ENCODE measurements at regions not wholly inside any gene's neighbourhood (a gene's known extent, or its start where the extent isn't known, plus 50 kb on each side); places are given as distances from the start of the nearest gene placed in this dataset.
"Not testable (repeated sequence)": the region's sequence is repeated elsewhere in the genome, so short reads cannot be mapped to it uniquely, and the experiment has no call there.

DNA sequence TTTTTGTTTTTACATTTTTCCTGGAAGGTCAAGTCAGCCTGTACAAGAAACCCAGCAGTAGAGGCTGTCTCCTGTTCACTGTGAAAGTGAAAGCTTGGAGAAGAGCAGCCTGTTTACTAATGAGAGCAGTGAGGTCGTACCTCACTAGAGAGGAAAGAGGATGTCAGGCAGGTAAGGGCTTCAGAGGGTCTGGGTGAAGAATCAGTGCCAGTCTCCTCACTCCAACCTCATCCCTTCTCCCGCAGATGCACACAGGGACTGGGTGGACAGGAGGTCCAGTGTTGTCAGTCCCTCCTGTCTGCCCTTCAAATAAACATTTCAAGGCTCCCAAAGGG, 462.5 kb downstream of the KLF5 start:
- TF ChIP-seq ZNF70 (CRISPR knock-in tag; IDR thresholded peaks at IDR 0.05) = no peak
- TF ChIP-seq ARNTL (CRISPR knock-in tag; IDR thresholded peaks at IDR 0.05; ENCODE audit: borderline replicate concordance, low read depth) = no peak
- TF ChIP-seq, protein P1, sequence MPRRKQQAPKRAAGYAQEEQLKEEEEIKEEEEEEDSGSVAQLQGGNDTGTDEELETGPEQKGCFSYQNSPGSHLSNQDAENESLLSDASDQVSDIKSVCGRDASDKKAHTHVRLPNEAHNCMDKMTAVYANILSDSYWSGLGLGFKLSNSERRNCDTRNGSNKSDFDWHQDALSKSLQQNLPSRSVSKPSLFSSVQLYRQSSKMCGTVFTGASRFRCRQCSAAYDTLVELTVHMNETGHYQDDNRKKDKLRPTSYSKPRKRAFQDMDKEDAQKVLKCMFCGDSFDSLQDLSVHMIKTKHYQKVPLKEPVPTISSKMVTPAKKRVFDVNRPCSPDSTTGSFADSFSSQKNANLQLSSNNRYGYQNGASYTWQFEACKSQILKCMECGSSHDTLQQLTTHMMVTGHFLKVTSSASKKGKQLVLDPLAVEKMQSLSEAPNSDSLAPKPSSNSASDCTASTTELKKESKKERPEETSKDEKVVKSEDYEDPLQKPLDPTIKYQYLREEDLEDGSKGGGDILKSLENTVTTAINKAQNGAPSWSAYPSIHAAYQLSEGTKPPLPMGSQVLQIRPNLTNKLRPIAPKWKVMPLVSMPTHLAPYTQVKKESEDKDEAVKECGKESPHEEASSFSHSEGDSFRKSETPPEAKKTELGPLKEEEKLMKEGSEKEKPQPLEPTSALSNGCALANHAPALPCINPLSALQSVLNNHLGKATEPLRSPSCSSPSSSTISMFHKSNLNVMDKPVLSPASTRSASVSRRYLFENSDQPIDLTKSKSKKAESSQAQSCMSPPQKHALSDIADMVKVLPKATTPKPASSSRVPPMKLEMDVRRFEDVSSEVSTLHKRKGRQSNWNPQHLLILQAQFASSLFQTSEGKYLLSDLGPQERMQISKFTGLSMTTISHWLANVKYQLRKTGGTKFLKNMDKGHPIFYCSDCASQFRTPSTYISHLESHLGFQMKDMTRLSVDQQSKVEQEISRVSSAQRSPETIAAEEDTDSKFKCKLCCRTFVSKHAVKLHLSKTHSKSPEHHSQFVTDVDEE (CRISPR knock-in tag; IDR thresholded peaks at IDR 0.05) = no peak
- no peak for TF ChIP-seq ESRRG (CRISPR knock-in tag; IDR thresholded peaks at IDR 0.05)
- no peak for TF ChIP-seq ZFP30 (CRISPR knock-in tag; IDR thresholded peaks at IDR 0.05)
- no peak for TF ChIP-seq SNAI2 (CRISPR knock-in tag; IDR thresholded peaks at IDR 0.05)
- no peak for TF ChIP-seq ZNF8 (CRISPR knock-in tag; IDR thresholded peaks at IDR 0.05)
- TF ChIP-seq, protein P2, sequence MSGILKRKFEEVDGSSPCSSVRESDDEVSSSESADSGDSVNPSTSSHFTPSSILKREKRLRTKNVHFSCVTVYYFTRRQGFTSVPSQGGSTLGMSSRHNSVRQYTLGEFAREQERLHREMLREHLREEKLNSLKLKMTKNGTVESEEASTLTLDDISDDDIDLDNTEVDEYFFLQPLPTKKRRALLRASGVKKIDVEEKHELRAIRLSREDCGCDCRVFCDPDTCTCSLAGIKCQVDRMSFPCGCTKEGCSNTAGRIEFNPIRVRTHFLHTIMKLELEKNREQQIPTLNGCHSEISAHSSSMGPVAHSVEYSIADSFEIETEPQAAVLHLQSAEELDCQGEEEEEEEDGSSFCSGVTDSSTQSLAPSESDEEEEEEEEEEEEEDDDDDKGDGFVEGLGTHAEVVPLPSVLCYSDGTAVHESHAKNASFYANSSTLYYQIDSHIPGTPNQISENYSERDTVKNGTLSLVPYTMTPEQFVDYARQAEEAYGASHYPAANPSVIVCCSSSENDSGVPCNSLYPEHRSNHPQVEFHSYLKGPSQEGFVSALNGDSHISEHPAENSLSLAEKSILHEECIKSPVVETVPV (CRISPR knock-in tag; IDR thresholded peaks at IDR 0.05) = no peak
- TF ChIP-seq ISL1 (CRISPR knock-in tag; IDR thresholded peaks at IDR 0.05) = no peak
- TF ChIP-seq, protein P3, sequence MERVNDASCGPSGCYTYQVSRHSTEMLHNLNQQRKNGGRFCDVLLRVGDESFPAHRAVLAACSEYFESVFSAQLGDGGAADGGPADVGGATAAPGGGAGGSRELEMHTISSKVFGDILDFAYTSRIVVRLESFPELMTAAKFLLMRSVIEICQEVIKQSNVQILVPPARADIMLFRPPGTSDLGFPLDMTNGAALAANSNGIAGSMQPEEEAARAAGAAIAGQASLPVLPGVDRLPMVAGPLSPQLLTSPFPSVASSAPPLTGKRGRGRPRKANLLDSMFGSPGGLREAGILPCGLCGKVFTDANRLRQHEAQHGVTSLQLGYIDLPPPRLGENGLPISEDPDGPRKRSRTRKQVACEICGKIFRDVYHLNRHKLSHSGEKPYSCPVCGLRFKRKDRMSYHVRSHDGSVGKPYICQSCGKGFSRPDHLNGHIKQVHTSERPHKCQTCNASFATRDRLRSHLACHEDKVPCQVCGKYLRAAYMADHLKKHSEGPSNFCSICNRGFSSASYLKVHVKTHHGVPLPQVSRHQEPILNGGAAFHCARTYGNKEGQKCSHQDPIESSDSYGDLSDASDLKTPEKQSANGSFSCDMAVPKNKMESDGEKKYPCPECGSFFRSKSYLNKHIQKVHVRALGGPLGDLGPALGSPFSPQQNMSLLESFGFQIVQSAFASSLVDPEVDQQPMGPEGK (CRISPR knock-in tag; IDR thresholded peaks at IDR 0.05; ENCODE audit: borderline replicate concordance) = no peak
- TF ChIP-seq ZFP3 (CRISPR knock-in tag; IDR thresholded peaks at IDR 0.05) = no peak
- peak; percentile 63 for ATAC-seq

DNA sequence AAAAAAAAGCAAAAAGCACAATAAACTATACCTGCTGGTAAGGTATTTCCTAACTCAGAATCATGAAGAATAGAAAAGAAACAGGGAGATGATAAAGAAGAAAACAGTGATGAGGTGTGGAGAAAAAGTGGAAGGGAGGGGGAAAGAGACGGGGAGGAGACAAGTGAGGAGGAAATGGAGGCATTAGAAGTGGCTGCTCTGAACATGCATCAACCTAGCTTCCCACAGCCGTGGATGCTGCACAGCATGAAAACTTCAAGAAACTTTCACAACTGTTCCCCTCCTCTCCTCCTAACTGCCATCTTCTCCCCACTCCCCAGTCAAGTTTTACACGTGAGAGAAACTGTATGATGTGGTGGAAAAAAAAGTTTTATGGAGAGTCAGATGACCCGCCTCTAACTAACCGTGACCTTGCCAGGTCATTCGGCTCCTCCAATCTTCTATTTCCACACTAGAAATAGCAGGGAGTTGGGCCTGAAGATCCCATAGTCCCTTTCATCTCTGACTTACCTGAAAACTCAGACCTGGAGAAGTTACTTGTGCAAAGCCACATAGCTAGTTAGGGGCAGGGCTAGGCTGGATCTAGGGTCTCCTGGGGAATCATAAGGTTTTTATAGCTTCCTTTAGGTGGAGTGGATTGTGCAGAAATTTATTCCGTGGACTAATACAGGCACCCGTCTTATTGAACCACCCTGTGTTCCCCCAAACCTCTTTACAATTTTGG, 461.9 kb downstream of the KLF5 start:
- TF ChIP-seq ZNF8 (CRISPR knock-in tag; IDR thresholded peaks at IDR 0.05) (no peak), ESRRG (CRISPR knock-in tag; IDR thresholded peaks at IDR 0.05) (no peak), CSDC2 (CRISPR knock-in tag; IDR thresholded peaks at IDR 0.05) (no peak), ZNF70 (CRISPR knock-in tag; IDR thresholded peaks at IDR 0.05) (no peak), TCF4 (CRISPR knock-in tag; IDR thresholded peaks at IDR 0.05; ENCODE audit: borderline replicate concordance) (no peak), PPARA (CRISPR knock-in tag; IDR thresholded peaks at IDR 0.05; ENCODE audit: borderline replicate concordance) (no peak), ZFP3 (CRISPR knock-in tag; IDR thresholded peaks at IDR 0.05) (no peak), GLIS3 (CRISPR knock-in tag; IDR thresholded peaks at IDR 0.05) (no peak), ISL1 (CRISPR knock-in tag; IDR thresholded peaks at IDR 0.05) (no peak), TOX (CRISPR knock-in tag; IDR thresholded peaks at IDR 0.05; ENCODE audit: borderline replicate concordance) (no peak)
- TF ChIP-seq, protein P3 (CRISPR knock-in tag; IDR thresholded peaks at IDR 0.05; ENCODE audit: borderline replicate concordance) = no peak
- TF ChIP-seq, protein P1 (CRISPR knock-in tag; IDR thresholded peaks at IDR 0.05) = no peak
- TF ChIP-seq, protein P4, sequence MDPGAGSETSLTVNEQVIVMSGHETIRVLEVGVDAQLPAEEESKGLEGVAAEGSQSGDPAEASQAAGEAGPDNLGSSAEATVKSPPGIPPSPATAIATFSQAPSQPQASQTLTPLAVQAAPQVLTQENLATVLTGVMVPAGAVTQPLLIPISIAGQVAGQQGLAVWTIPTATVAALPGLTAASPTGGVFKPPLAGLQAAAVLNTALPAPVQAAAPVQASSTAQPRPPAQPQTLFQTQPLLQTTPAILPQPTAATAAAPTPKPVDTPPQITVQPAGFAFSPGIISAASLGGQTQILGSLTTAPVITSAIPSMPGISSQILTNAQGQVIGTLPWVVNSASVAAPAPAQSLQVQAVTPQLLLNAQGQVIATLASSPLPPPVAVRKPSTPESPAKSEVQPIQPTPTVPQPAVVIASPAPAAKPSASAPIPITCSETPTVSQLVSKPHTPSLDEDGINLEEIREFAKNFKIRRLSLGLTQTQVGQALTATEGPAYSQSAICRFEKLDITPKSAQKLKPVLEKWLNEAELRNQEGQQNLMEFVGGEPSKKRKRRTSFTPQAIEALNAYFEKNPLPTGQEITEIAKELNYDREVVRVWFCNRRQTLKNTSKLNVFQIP (CRISPR knock-in tag; IDR thresholded peaks at IDR 0.05; ENCODE audit: borderline replicate concordance, low read depth) = no peak
- ATAC-seq = no peak; the same call in 2 of the 3 replicates

DNA sequence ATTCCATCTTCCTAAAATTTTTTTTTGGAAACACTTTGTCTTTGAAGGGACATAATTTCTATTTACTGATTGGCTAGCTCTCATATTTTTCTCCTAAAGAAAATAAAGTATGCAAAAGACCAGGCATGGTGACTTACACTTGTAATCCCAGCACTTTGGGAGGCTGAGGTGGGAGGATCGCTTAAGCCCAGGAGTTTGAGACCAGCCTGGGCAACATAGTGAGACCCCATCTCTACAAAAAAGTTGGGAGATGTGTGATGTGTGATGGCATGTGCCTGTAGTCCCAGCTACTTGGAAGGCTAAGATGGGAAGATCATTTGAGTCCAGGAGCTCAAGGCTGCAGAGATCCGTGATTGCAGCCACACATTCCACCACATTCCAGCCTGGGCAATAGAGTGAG, 461.3 kb downstream of the KLF5 start:
- not testable (repeated sequence) for ATAC-seq
